AG04450 (cell line): ENCODE measurements at regions not wholly inside any gene's neighbourhood (a gene's known extent, or its start where the extent isn't known, plus 50 kb on each side); places are given as distances from the start of the nearest gene placed in this dataset.

Experiments
- CTCF ChIA-PET: fragments of 300-600, 350-600 bp; formaldehyde crosslinking; extraction: SDS; loops from one replicate; lab custom pipeline; 2022; ENCODE audit warnings: antibody characterized with exemption, inconsistent platforms; lab: Charles Lee
- POLR2A ChIA-PET: fragments of 350-600 bp; formaldehyde crosslinking; extraction: SDS; loops from one replicate; lab custom pipeline; 2021; ENCODE audit warnings: antibody characterized with exemption, inconsistent platforms; lab: Yijun Ruan, JAX
- DNase-seq: peaks from one replicate; pipeline ENCODE4 v3.0.0-alpha.2; 2011; ENCODE audit warnings: low read depth, low spot score
- H3K27ac ChIP-seq: one replicate; pipeline ENCODE4 v1.5.1; 2012; ENCODE audit warnings: low read depth, low read length, control low read depth
- H3K27me3 ChIP-seq: one replicate; pipeline ENCODE4 v1.6.0; 2012; ENCODE audit warnings: low read length; ENCODE audit not compliant: control insufficient read depth, insufficient read depth
- H3K4me3 ChIP-seq: 2 replicates; pipeline ENCODE4 v1.5.1; 2011; ENCODE audit warnings: mild to moderate bottlenecking, low read depth, low read length, control low read depth
- H3K9me3 ChIP-seq: 2 replicates; pipeline ENCODE4 v1.5.1; 2012; ENCODE audit warnings: low read length; ENCODE audit not compliant: control insufficient read depth, insufficient read depth
- CTCF ChIP-seq: IDR thresholded peaks from 2 replicates; pipeline ENCODE4 v1.5.1; 2011; ENCODE audit warnings: low read depth, low read length, control low read depth, inconsistent platforms

DNA sequence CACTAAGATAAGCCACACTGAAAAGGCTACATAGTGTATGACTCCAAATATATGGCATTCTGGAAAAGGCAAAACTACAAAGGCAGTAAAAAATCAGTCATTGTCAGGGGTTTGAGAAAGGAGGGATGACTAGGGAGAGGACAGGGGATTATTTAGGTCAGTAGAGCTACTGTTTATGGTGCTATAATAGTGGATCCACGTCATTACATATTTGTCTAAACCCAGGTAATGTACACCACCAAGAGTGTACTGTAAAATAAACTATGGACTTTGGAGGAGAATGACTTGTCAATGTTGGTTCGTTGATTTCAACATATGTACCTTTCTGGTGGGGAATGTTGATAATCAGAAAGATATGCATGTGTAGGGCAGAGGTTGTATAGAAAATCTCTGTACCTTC is 837.6 kb downstream of the FAM133A start:
- CTCF ChIA-PET: no interaction called here
- no peak for TF ChIP-seq CTCF

GRCh38 chrX:94515009-94515408 is 841.0 kb downstream of the FAM133A start:
- POLR2A ChIA-PET: no interaction called here

More for the DNA sequence above, 837.6 kb downstream of the FAM133A start:
- POLR2A ChIA-PET: no interaction called here
- H3K9me3 ChIP-seq: no peaks in the 10 kb centered on the region; the same call in 1 of the 2 replicates
- H3K27me3 ChIP-seq: no peaks in the 10 kb centered on the region
- H3K4me3 ChIP-seq: no peak overlapping the region
- DNase-seq: no peak
- no peak overlapping the region for H3K27ac ChIP-seq

DNA sequence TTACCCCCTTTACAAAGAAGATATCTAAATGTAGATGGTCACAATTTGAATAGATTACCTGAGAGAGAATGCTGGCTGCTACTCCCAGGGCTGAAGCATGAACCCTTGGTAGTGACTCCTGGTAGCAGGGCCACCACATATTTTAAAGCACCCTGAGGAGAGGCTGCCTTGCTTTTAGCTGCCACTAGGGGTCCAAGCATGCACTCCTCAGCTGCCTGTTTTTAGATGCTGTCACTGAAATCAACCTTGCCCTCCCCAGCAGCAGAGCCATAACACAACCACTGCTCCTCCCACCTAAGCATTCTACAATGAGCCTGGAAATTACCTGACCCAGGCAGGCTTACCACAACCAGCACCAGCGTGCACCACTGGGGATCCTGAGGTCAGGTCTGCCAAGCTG is 850.9 kb downstream of the FAM133A start:
- TF ChIP-seq CTCF: no peak
- DNase-seq: no peak
- no peaks in the 10 kb centered on the region for H3K9me3 ChIP-seq
- CTCF ChIA-PET: no interaction called here
- POLR2A ChIA-PET: no interaction called here
- H3K27me3 ChIP-seq: no peaks in the 10 kb centered on the region
- H3K27ac ChIP-seq: no peak overlapping the region
- H3K4me3 ChIP-seq: no peak overlapping the region

More at GRCh38 chrX:94515009-94515408, 841.0 kb downstream of the FAM133A start:
- Histone ChIP-seq H3K9me3 (no peaks in the 10 kb centered on the region; the same call in none of the 2 replicates), H3K27me3 (no peaks in the 10 kb centered on the region), H3K27ac (no peak overlapping the region), H3K4me3 (no peak overlapping the region)
- CTCF ChIA-PET: no interaction called here
- DNase-seq: no peak
- no peak for TF ChIP-seq CTCF

GRCh38 chrX:94545722-94546121 is 871.7 kb downstream of the FAM133A start:
- TF ChIP-seq CTCF: no peak
- Histone ChIP-seq H3K4me3 (no peak overlapping the region), H3K27ac (no peak overlapping the region), H3K27me3 (no peaks in the 10 kb centered on the region), H3K9me3 (no peaks in the 10 kb centered on the region)
- ChIA-PET POLR2A (no interaction called here), CTCF (no interaction called here)
- DNase-seq: no peak

- Histone ChIP-seq H3K27me3 (no peaks in the 10 kb centered on the region), H3K9me3 (no peaks in the 10 kb centered on the region; the same call in 1 of the 2 replicates), H3K4me3 (no peak overlapping the region), H3K27ac (no peak overlapping the region)
- ChIA-PET CTCF (no interaction called here), POLR2A (no interaction called here)
- TF ChIP-seq CTCF: no peak
- DNase-seq: no peak
Observed at GRCh38 chrX:94551831-94552230, 877.8 kb downstream of the FAM133A start.
